Cardiac muscle cell (in vitro differentiated cells and primary cell): ENCODE measurements at regions not wholly inside any gene's neighbourhood (a gene's known extent, or its start where the extent isn't known, plus 50 kb on each side); places are given as distances from the start of the nearest gene placed in this dataset.

Source experiments
- DNase-seq, 2 donors: peaks; one replicate each; pipeline versions ENCODE4 v3.0.0 to v3.0.0-alpha.2; 2010 to 2017; ENCODE audit warnings: low read depth in 1 of 2, low spot score in 1 of 2
- H3K27ac ChIP-seq: fragments of 200-600 bp; sonication (generic); 2 replicates; pipeline ENCODE4 v1.5.1; 2016
- H3K27me3 ChIP-seq: fragments of 200-600 bp; sonication (generic); 2 replicates; pipeline ENCODE4 v1.6.0; 2016; ENCODE audit warnings: control low read depth
- H3K36me3 ChIP-seq: fragments of 200-600 bp; sonication (generic); 2 replicates; pipeline ENCODE4 v1.5.1; 2016; ENCODE audit warnings: control low read depth
- H3K4me1 ChIP-seq: fragments of 200-600 bp; sonication (generic); 2 replicates; pipeline ENCODE4 v1.8.1; 2017; ENCODE audit warnings: low read depth, mild to moderate bottlenecking, mixed run types
- H3K4me3 ChIP-seq: fragments of 200-600 bp; sonication (generic); 2 replicates; pipeline ENCODE4 v1.5.1; 2016; ENCODE audit warnings: mild to moderate bottlenecking
- H3K9me3 ChIP-seq: fragments of 200-600 bp; sonication (generic); 2 replicates; pipeline ENCODE4 v1.5.1; 2017; ENCODE audit warnings: low read depth, mild to moderate bottlenecking, control low read depth
- TF ChIP-seq, protein P1 (sequence below): IDR thresholded peaks from 2 replicates; pipeline ENCODE4 v1.5.1; 2012; ENCODE audit warnings: low read depth, mild to moderate bottlenecking, low read length

GRCh38 chr3:161555320-161555719 is 58.7 kb downstream of the OTOL1 start:
- Histone ChIP-seq H3K4me3 (no peak overlapping the region), H3K4me1 (peaks cover 34% of the 10 kb centered on the region), H3K27ac (no peak overlapping the region), H3K27me3 (no peaks in the 10 kb centered on the region), H3K36me3 (no peaks in the 10 kb centered on the region), H3K9me3 (no peaks in the 10 kb centered on the region)
- TF ChIP-seq, protein P1, sequence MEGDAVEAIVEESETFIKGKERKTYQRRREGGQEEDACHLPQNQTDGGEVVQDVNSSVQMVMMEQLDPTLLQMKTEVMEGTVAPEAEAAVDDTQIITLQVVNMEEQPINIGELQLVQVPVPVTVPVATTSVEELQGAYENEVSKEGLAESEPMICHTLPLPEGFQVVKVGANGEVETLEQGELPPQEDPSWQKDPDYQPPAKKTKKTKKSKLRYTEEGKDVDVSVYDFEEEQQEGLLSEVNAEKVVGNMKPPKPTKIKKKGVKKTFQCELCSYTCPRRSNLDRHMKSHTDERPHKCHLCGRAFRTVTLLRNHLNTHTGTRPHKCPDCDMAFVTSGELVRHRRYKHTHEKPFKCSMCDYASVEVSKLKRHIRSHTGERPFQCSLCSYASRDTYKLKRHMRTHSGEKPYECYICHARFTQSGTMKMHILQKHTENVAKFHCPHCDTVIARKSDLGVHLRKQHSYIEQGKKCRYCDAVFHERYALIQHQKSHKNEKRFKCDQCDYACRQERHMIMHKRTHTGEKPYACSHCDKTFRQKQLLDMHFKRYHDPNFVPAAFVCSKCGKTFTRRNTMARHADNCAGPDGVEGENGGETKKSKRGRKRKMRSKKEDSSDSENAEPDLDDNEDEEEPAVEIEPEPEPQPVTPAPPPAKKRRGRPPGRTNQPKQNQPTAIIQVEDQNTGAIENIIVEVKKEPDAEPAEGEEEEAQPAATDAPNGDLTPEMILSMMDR: no peak
- DNase-seq: no peak

DNA sequence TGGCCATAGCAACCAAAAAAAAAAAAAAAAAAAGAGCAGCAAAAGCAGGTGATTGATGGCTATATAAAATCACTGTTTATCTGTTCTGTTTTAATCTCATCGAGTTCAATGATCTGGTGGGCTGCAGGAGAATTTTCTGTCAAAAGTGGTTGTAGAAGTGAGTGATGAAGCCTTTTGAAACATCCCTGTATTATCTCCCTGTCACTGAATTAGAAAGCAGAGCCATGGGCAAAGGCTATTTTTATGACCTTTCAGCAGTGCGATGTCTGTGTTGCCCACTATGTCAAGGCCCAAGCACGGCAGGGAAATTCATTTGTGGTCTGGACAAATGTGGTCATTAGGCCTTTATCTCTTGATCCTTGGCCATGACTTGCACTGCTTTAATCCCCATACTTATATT is 59.9 kb downstream of the OTOL1 start:
- no peak overlapping the region for H3K4me3 ChIP-seq
- TF ChIP-seq, protein P1: no peak
- peak overlapping the region; percentile 53 for H3K27ac ChIP-seq

DNA sequence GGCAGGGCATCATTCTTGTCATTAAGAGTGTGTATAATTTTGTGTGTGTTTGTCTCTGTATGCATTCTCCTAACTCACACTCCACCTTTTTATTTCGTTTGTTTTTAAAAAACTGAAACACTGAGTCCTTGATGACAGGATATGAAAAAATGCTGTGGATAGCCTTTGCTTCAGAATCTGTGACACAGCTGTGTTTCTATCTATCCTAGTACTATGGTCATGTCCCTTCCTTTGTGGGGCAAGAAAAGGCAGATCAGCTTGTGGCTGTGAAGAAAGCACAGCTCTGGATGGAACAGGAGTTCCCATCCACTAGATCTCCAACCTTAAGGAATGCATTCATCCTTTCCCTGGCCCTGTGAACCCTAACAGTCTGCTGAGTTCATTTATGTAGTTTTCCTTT is 60.3 kb downstream of the OTOL1 start:
- H3K4me1 ChIP-seq: peaks cover 34% of the 10 kb centered on the region
- no peaks in the 10 kb centered on the region for H3K36me3 ChIP-seq
- H3K4me3 ChIP-seq: no peak overlapping the region
- no peak for DNase-seq
- H3K27me3 ChIP-seq: no peaks in the 10 kb centered on the region
- TF ChIP-seq, protein P1: no peak
- H3K9me3 ChIP-seq: no peaks in the 10 kb centered on the region
- peak overlapping the region; percentile 53 for H3K27ac ChIP-seq

More for the DNA sequence above, 59.9 kb downstream of the OTOL1 start:
- peak in 1 of 2 donors; percentile 33 for DNase-seq
- Histone ChIP-seq H3K9me3 (no peaks in the 10 kb centered on the region), H3K36me3 (no peaks in the 10 kb centered on the region), H3K27me3 (no peaks in the 10 kb centered on the region), H3K4me1 (peaks cover 34% of the 10 kb centered on the region)

- no peak for DNase-seq
- Histone ChIP-seq H3K36me3 (no peaks in the 10 kb centered on the region), H3K27me3 (no peaks in the 10 kb centered on the region), H3K9me3 (no peaks in the 10 kb centered on the region), H3K4me3 (no peak overlapping the region), H3K4me1 (peaks cover 34% of the 10 kb centered on the region), H3K27ac (peak overlapping the region; percentile 53)
- TF ChIP-seq, protein P1: no peak
These were observed 61.0 kb downstream of the OTOL1 start for GRCh38 chr3:161557445-161558150.

GRCh38 chr3:161558236-161558635 is 61.6 kb downstream of the OTOL1 start:
- TF ChIP-seq, protein P1: no peak
- peak in 1 of 2 donors; percentile 8 for DNase-seq

More at GRCh38 chr3:161558236-161558635, 61.6 kb downstream of the OTOL1 start:
- peak overlapping the region; percentile 26 for H3K27ac ChIP-seq
- H3K4me1 ChIP-seq: peaks cover 34% of the 10 kb centered on the region
- H3K9me3 ChIP-seq: no peaks in the 10 kb centered on the region
- H3K4me3 ChIP-seq: no peak overlapping the region
- no peaks in the 10 kb centered on the region for H3K27me3 ChIP-seq
- H3K36me3 ChIP-seq: no peaks in the 10 kb centered on the region
